ENCODE measurements at regions not wholly inside any gene's neighbourhood (a gene's known extent, or its start where the extent isn't known, plus 50 kb on each side); places are given as distances from the start of the nearest gene placed in this dataset.

DNA sequence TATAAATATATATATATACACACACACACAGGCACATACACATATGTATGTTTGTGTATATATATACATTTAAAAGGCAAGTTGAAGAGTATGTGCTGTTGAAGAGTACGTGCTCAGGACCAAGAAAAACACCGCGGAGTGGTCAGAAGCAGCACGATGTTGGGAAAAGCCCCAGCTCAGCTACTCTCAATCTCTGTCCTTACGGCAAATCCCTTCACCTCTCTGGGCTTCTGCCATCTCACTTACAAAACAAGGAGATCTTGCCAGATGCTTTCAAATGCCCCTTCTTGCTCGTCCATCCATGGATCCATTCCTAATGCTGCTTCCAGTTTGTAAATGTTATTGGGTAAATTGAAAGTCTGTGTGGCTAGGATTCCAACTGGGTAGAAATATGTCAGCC is 333.9 kb downstream of the BCL11A start:
- Mint-ChIP-seq H3K4me1 (peaks cover 22% of the 10 kb centered on the region), H3K27ac (no peak overlapping the region), H3K9me3 (no peaks in the 10 kb centered on the region), H3K27me3 (ENCODE audit: low read depth) (no peaks in the 10 kb centered on the region), H3K4me3 (no peak overlapping the region), H3K36me3 (no peaks in the 10 kb centered on the region)
- no peak for TF ChIP-seq CTCF (IDR thresholded peaks at IDR 0.05; ENCODE audit: unreplicated experiment)
- DNase-seq (ENCODE audit: low spot score in 2 of 2, unreplicated experiment in 2 of 2) = no peak

DNA sequence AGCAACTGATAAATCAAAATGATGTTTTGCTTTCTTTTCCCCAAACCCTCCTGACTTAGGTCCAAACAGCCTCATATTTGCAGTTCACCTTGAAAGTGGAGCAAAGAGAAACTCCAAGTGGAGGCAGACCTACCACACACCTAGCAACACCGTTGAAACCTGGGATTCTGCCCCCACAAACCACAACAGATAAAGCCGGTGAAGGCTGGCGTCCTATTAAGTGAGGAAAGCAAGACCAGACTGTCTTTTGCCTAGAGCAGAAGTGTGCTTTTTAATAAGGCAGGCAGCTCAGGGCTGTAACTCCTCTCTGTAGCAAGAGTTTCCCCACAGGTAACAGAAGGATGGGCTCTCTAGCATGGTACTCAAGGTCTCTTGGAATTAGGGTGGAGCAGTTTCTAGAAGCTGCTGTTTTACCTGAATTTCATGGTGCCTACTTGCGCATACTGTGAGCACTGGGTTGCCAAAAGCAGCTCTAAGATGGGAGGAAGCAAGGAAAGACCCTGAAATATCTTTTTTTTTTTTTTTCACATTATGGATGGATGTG is 336.9 kb downstream of the BCL11A start:
- no peak overlapping the region for H3K4me3 Mint-ChIP-seq
- DNase-seq (ENCODE audit: low spot score in 2 of 2, unreplicated experiment in 2 of 2) = no peak
- no peaks in the 10 kb centered on the region for H3K9me3 Mint-ChIP-seq
- no peaks in the 10 kb centered on the region for H3K27me3 Mint-ChIP-seq (ENCODE audit: low read depth)
- H3K4me1 Mint-ChIP-seq = peaks cover 48% of the 10 kb centered on the region
- H3K27ac Mint-ChIP-seq = no peak overlapping the region
- no peaks in the 10 kb centered on the region for H3K36me3 Mint-ChIP-seq
- no peak for TF ChIP-seq CTCF (IDR thresholded peaks at IDR 0.05; ENCODE audit: unreplicated experiment)

DNA sequence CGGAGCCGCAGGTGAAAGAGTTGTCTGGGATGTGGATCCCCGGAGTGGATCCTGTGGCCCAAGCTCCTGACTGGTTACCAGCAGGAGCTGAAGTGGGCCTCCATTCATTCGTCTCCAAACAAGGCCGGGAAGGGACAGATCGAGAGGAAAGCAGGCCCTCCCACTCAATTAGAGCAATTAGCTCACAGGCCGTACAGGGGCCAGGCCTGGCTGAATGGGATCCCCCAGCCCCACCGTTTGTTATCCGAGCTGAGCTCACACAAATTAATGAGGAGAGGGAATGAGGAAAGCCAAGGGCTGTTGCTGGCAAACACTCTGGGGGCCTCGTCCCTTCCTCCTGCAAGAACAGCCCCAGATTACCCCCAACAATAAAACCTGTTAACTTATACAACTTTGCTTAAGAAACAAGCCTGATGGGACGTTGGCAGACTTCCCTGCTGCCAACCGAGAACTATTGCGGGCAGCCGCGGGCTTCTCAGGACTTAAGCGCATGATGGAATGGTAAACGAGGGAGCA is 338.0 kb downstream of the BCL11A start:
- peaks cover 48% of the 10 kb centered on the region for H3K4me1 Mint-ChIP-seq
- no peak overlapping the region for H3K4me3 Mint-ChIP-seq
- H3K27ac Mint-ChIP-seq = peak overlapping the region; percentile 82
- no peaks in the 10 kb centered on the region for H3K27me3 Mint-ChIP-seq (ENCODE audit: low read depth)
- TF ChIP-seq CTCF (IDR thresholded peaks at IDR 0.05; ENCODE audit: unreplicated experiment) = no peak
- H3K36me3 Mint-ChIP-seq = no peaks in the 10 kb centered on the region
- H3K9me3 Mint-ChIP-seq = no peaks in the 10 kb centered on the region
- DNase-seq (ENCODE audit: low spot score in 2 of 2, unreplicated experiment in 2 of 2) = no peak

GRCh38 chr2:60214626-60214875 is 338.9 kb downstream of the BCL11A start:
- H3K9me3 Mint-ChIP-seq = no peaks in the 10 kb centered on the region
- peaks cover 48% of the 10 kb centered on the region for H3K4me1 Mint-ChIP-seq
- no peak overlapping the region for H3K27ac Mint-ChIP-seq
- no peak overlapping the region for H3K4me3 Mint-ChIP-seq
- no peaks in the 10 kb centered on the region for H3K36me3 Mint-ChIP-seq
- no peaks in the 10 kb centered on the region for H3K27me3 Mint-ChIP-seq (ENCODE audit: low read depth)
- no peak for DNase-seq (ENCODE audit: low spot score in 2 of 2, unreplicated experiment in 2 of 2)
- TF ChIP-seq CTCF (IDR thresholded peaks at IDR 0.05; ENCODE audit: unreplicated experiment) = no peak

GRCh38 chr2:60213865-60214625 is 339.4 kb downstream of the BCL11A start:
- no peaks in the 10 kb centered on the region for H3K27me3 Mint-ChIP-seq (ENCODE audit: low read depth)
- H3K9me3 Mint-ChIP-seq = no peaks in the 10 kb centered on the region
- H3K27ac Mint-ChIP-seq = no peak overlapping the region
- DNase-seq (ENCODE audit: low spot score in 2 of 2, unreplicated experiment in 2 of 2) = no peak
- no peaks in the 10 kb centered on the region for H3K36me3 Mint-ChIP-seq
- TF ChIP-seq CTCF (IDR thresholded peaks at IDR 0.05; ENCODE audit: unreplicated experiment) = no peak
- H3K4me3 Mint-ChIP-seq = no peak overlapping the region
- peaks cover 48% of the 10 kb centered on the region for H3K4me1 Mint-ChIP-seq

All from mesothelial cell of epicardium (in vitro differentiated cells).